A204.1 (cell line): ENCODE measurements at regions not wholly inside any gene's neighbourhood (a gene's known extent, or its start where the extent isn't known, plus 50 kb on each side); places are given as distances from the start of the nearest gene placed in this dataset.
A peak's percentile ranks its signal among the peaks of the same experiment; 100 is the strongest.

ENCODE experiments used
- FAIRE-seq: peaks from 2 replicates; lab custom pipeline; 2012; peaks lifted over from hg19 to GRCh38; lab: Jason Lieb, UNC

DNA sequence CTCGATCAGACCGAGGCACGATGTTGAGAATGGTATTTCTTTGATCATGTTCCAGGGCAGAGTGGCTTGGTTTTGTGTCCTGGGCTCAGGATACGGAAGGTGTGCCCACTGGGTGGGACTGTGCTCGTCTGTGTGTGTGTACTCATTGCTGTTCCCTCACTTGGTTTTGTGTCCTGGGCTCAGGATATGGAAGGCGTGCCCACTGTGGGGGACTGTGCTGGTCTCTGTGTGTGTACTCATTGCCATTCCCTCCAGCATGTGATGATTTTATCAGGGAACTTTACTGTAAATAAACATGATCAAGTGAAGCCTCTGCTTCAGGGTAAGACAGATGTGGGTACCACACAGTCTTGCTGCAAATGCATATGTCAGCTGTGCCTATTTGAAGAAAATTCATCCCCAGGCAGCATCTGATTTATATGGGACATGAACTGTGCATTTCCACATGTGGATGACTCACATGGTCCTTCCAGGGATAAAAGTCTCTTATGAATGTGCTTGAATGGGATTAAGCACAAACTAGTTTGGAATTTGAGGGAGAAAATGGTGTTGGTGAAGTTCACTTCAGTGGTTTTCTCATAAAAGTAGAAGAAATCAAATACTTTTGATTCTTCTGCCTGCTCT lies 274.3 kb downstream of the QKI start:
- FAIRE-seq = no peak

DNA sequence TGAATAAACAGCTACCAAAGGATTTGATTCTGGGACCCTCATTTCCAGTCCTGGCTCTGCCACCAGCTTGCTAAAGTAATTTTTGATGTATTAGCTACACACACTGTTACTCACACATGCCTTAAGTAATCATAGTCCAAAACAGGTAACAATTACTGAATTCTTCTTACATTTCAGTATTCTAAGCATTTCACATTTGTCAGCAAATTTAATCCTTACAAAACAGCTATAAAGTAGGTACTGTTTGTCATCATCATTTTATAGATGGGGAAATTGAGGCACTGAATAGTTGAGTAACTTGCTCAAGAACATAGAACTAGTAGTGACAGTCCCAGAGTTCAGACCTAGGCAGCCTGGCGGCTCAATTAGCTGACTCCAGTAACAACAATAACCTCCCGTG lies 272.6 kb downstream of the QKI start:
- FAIRE-seq = no peak

DNA sequence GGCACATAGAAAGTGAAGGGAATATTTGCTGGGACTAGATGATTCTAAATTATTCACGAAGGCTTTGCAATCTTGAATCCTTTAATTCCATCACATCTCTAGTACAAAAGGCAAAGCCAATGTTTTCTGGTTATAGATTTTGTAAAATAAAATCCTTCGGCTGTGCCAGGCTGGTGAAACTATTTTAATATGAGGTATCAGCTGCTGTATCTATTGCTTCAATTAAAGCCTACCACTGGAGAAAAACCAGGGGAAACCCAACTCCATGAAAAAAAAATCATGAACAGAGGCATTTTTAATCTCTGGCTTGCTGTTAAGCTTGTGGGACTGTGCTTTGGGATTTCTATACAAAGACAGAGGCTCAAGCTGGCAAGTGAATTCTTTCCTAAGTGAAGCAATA lies 271.8 kb downstream of the QKI start:
- no peak for FAIRE-seq

DNA sequence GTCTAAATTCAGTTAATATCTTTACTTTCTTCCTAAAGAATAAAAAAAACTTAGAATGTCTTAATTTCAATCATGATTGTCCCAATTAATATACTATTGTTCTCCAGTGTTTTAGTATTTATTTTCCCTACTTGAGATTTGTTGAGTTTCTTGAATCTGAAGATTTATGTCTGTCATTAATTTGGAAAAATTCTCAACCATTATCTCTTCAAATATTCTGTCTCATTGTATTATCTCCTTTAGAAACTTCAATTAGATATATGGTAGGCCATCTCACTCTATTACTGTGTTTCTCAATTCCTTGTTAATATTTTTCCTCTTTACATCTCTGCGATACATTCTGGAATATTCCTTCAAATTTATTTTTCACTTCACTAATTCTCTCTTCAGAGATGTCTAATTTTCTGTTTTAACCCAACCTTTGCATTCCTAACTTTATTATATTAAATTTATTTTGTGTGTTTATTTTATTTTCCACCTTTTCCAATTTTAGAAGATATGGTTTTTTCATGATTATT lies 268.6 kb downstream of the QKI start:
- peak; percentile 76 for FAIRE-seq

DNA sequence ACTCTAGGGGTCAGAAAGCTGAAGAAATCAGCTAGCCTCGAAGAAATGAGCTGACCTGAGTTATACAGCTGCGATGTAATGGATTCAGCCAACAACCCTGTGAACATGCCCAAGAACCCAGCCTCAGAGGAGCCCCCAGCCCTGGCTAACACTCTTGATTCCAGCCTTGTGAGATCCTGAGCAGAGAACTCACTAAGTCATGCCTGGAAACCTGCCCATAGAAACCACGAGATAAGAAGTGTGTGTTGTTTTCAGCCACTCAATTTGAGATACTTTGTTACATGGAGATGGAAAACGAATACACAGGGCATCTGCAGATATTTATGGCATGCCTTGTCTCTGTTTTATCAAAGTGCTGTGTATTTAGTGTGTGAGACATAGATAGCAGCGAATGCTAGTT lies 265.2 kb downstream of the QKI start:
- no peak for FAIRE-seq

- FAIRE-seq = no peak
These were observed 264.6 kb downstream of the QKI start for GRCh38 chr6:163679012-163679660.

GRCh38 chr6:163675611-163676010 lies 261.1 kb downstream of the QKI start:
- no peak for FAIRE-seq

DNA sequence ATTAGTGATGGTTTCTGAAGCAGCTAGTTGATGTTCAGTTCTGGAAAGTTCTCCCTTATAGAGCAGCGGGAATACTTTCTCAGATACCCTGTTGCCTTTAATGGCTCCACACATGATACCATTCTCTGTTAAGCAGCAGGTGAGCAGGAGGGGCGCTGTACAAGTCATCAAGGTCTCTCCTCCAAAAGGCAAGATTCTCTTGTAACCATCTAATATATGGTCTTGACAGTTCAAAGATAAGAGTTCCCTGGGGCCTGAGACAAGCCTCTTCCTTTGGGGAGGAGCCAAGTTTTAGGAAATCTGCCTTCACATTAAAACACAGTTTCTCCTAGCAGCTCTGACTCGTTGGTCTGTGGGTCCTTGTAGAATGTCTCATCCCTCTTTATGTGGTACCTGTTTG lies 258.2 kb downstream of the QKI start:
- no peak for FAIRE-seq

DNA sequence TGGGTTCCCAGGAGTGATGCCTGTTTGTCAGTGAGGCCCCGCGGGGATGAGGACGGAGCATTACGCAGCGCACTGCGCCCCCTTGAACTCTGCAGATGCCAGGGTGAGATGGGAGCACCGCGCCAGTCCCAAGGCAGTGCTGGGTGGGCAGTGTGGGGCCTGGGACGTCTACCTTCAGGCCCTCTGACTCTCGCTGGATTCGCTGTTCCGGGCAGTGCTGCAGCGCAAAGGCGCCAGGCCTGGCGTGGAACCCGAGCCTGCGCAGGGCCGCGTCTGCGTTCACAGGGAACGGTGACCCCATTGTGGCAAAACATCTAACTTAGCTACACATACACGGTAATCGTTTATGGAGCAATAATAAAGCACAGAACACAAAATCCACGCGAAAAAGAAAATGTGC lies 257.3 kb downstream of the QKI start:
- no peak for FAIRE-seq

DNA sequence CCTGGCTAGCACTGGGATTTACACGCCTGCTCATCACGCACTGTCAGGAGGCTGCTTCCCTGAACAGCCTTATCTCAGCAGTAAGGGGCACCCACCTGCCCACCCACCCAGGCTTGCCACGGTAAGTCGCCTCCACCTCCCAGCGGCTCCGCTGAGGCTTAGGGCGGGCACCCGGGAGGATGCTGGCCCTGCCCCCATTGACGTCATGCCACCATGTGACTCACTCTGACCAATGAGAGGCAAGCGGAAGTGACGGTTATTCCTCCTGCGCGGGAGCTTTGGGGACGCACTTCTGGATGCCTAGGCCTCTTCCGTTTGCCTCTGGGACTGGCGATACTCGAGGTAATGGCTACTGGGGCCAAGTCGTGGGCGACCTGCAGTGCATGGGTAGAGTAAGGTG lies 256.8 kb downstream of the QKI start:
- no peak for FAIRE-seq

DNA sequence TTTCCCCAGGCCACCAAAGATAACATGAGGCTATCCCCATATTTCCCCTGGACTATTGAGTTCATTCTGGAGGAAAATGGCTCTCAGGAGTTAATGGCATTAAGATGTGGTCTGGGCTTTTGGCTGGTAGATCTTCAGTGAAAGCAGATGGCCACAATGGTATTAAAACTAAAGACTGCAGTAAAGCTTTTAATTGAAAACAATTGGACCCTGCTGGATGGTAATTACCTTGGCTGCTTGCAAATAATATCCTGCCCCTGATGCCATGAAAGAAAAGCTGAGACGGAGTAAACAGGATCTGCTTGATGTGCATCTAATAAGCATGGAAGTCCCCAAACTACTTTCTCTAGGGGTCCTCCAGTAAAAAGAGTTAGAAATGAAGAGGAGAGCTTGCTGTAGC lies 255.8 kb downstream of the QKI start:
- no peak for FAIRE-seq

GRCh38 chr6:163668061-163668426 lies 253.5 kb downstream of the QKI start:
- FAIRE-seq = no peak

DNA sequence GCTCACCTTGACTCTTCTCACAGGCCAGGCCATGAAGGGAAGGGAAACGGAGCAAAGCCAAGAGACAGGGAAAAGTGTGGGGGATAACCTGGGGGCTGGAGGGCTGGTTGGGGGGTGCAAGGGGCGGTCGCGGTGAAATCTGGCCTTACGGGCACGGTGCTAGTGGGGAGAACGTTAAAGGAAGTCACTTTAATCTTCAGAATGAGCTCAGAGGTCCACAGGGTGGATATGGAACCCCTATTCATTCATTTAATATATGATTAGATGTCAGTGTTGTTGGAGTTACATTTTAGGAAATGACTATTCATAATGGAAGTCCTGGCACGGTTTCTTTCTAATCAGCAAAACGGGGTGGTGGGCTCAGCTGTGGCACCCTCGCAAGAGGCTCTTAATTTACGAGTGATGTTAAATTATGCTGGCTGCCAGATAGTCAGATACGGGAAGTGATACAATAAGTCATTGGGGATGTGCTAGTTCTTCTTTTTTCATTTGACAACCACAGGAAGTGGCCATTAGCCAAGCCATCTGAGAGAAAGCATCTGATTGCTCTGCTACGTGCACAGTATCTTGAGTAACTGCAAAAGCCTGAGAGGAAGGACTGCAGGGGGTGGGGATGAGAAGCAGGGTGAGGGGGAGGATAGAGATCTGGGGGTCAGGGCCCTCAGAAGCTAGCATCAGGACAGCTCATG lies 253.0 kb downstream of the QKI start:
- FAIRE-seq = no peak

DNA sequence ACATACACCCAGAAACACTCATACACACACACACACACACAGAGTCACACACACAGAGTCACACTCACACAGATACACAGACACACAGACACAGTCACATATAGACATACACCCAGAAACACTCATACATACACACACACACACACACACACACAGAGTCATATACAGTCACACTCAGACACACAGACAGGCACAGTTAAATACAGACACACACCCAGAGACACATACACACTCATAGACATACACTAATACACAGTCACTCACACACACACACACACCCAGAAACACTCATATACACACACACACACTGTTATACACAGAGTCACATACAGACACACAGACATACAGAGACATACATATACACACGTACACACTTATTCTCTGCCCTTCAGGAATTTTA lies 250.9 kb downstream of the QKI start:
- FAIRE-seq = no peak

- FAIRE-seq = no peak
These were observed 249.1 kb downstream of the QKI start for GRCh38 chr6:163663575-163663974.

DNA sequence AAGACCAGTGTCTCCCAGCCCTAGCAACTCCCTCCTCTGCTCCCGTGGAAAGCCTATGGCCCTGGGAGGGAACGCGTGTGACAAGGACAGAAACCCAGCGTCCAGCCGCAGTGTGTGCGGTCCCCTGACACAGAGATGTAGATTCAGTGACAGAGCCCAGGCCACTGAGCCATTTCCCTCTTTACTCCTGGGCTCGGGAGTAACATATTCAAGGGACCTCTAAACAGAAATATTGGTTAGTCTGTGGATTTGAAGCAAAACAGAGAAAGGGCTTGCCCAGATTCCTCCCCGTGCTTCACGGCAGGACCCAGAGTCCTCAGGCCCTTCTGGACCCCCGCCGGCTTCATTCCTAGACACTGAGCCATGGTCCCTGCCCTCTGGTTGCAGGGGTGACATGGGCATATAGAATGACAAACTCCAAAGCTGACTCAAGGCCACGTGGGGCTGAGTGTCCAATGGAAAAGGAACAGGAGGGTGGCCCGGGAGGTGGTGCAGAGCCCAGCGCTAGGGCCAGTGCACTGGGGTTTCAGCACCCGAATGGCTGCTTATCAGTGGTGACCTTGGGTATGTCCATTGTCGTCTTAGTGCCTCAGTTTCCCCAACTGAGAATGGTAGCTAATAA lies 248.2 kb downstream of the QKI start:
- FAIRE-seq = no peak

DNA sequence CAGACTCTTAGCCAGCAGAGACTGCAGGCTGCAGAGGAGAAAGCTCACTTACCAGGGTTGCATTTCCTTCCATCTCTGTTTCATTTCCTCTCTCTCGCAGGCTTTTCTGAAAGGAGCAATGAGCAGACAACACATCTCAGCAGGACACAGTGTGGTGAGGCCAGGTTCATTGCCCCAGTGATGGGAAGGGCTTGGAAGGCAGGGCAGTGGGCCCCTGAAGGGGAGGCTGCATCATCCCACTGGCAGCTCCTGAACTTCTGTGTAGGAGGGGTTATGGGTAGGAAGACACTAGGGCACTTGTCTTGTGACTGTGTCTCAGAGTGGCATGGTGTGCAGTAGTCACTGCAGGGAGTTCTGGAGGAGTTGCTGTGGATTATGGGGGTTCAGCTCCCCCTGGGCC lies 246.8 kb downstream of the QKI start:
- no peak for FAIRE-seq

GRCh38 chr6:163659803-163660202 lies 245.3 kb downstream of the QKI start:
- FAIRE-seq = no peak

GRCh38 chr6:163655217-163656121 lies 241.0 kb downstream of the QKI start:
- FAIRE-seq = no peak

- no peak for FAIRE-seq
These were observed 237.6 kb downstream of the QKI start for GRCh38 chr6:163651915-163652668.

DNA sequence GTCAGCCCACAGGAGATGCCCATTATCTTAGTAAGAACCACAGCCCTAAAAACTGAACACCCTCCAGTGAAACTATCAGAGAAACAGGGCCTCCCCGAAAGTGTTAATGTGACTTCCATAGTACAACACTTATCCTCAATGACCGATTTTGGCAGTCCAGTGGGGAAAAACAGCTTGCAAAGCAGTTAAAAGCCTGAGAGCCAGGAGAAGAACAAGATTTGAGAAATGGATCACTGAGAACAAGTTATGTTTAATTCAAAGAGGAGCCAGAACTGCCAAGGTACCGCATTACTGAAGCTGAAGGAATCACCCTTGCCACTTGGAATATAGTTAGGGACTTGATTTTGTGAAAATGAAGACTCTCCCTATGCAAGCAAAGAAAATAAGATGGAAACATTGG lies 236.9 kb downstream of the QKI start:
- FAIRE-seq = no peak
